Breast epithelium (tissue), 4 donors: ENCODE measurements at regions not wholly inside any gene's neighbourhood (a gene's known extent, or its start where the extent isn't known, plus 50 kb on each side); places are given as distances from the start of the nearest gene placed in this dataset.

Experiments used
- DNase-seq, 2 donors: peaks; one replicate each; pipeline ENCODE4 v3.0.0-alpha.2; 2019; ENCODE audit warnings: low spot score in 2 of 2
- H3K27ac ChIP-seq, 2 donors: fragments of 200-600 bp; sonication (generic) in 1 of 2; one replicate each; pipeline ENCODE4 v1.5.1; 2016 to 2019; ENCODE audit warnings: mild to moderate bottlenecking in 1 of 2
- H3K27me3 ChIP-seq, 2 donors: fragments of 200-600 bp; sonication (generic) in 1 of 2; one replicate each; pipeline versions ENCODE4 v1.5.1 to v1.6.0; 2017 to 2019; ENCODE audit warnings: control low read depth in 1 of 2, mild to moderate bottlenecking in 1 of 2
- H3K36me3 ChIP-seq: fragments of 200-600 bp; one replicate; pipeline ENCODE4 v1.5.1; 2019
- H3K4me1 ChIP-seq, 2 donors: fragments of 200-600 bp; sonication (generic); one replicate each; pipeline ENCODE4 v1.5.1; 2016 to 2019; ENCODE audit warnings: control low read depth in 1 of 2
- H3K4me3 ChIP-seq, 3 donors: fragments of 200-600 bp; sonication (generic); 1 replicate in 2 of 3; 2 replicates in 1 of 3; pipeline ENCODE4 v1.5.1; 2016 to 2019; ENCODE audit warnings: mild to moderate bottlenecking in 3 of 3, moderate library complexity in 2 of 3
- H3K9me3 ChIP-seq, 2 donors: fragments of 200-600 bp; sonication (generic) in 1 of 2; one replicate each; pipeline ENCODE4 v1.5.1; 2016 to 2019; ENCODE audit warnings: control low read depth in 1 of 2
- CTCF ChIP-seq, 3 donors: fragments of 450-650 bp; IDR thresholded peaks; one replicate each; pipeline ENCODE4 v1.5.1; 2016 to 2017; ENCODE audit warnings: antibody characterized with exemption in 3 of 3, mild to moderate bottlenecking in 3 of 3, moderate library complexity in 3 of 3
- POLR2A ChIP-seq: fragments of 450-650 bp; IDR thresholded peaks from one replicate; pipeline ENCODE4 v1.6.1; 2016; ENCODE audit warnings: antibody characterized with exemption, mild to moderate bottlenecking, moderate library complexity
- POLR2AphosphoS5 ChIP-seq, 3 donors: sonication (generic); formaldehyde crosslinking; IDR thresholded peaks; one replicate each; pipeline ENCODE4 v1.6.1; 2017; ENCODE audit warnings: antibody characterized with exemption in 3 of 3
- intact Hi-C: fragments of 100-400 bp; cut with DNase I; formaldehyde crosslinking; loops from one replicate; pipeline ENCODE4 v1.15.1; 2023; ENCODE audit warnings: low total_unique reads

- no peaks in the 10 kb centered on the region for H3K4me1 ChIP-seq
- H3K4me3 ChIP-seq: no peak overlapping the region
- no peaks in the 10 kb centered on the region for H3K9me3 ChIP-seq
- TF ChIP-seq CTCF (IDR thresholded peaks at IDR 0.05) (no peak), POLR2A (no peak), POLR2AphosphoS5 (IDR thresholded peaks at IDR 0.05) (no peak)
- no peaks in the 10 kb centered on the region for H3K27me3 ChIP-seq
- intact Hi-C loops: no loop called here
- no peak overlapping the region for H3K27ac ChIP-seq
- DNase-seq: no peak
- no peaks in the 10 kb centered on the region for H3K36me3 ChIP-seq
Measured at GRCh38 chr10:118817328-118818068, 62.7 kb upstream of the CACUL1 start.

DNA sequence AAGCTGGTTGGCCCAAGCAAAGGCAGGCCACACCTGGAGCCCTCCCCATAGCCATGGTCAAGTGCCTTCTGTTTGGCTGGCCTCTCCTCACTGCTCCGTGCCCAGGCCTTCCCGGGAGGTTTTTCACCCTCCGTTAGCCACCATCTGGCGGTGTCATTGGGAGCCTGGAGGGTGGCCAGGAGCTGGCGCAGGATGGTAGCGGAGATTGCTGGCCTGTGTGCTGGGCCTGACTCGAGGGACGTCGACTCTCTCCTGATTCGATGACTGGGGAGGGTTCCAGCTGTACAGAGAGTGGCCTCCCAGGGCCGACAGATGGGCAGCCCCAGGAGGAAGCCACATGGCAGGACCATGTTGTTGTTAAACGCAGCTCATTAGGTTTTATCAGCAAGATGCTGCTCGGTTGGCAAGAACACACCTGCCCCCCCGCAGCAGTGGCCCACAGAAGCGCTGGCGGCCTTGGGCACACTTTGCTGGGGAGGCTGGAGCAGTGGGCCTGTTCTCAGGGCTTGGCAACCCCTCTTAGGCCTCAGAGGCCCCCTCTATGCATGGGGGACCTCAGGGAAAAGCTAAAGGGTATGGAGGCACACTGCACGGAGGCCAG, 64.0 kb upstream of the CACUL1 start:
- TF ChIP-seq CTCF (IDR thresholded peaks at IDR 0.05) (no peak), POLR2AphosphoS5 (IDR thresholded peaks at IDR 0.05) (no peak), POLR2A (no peak)
- no peak for DNase-seq

DNA sequence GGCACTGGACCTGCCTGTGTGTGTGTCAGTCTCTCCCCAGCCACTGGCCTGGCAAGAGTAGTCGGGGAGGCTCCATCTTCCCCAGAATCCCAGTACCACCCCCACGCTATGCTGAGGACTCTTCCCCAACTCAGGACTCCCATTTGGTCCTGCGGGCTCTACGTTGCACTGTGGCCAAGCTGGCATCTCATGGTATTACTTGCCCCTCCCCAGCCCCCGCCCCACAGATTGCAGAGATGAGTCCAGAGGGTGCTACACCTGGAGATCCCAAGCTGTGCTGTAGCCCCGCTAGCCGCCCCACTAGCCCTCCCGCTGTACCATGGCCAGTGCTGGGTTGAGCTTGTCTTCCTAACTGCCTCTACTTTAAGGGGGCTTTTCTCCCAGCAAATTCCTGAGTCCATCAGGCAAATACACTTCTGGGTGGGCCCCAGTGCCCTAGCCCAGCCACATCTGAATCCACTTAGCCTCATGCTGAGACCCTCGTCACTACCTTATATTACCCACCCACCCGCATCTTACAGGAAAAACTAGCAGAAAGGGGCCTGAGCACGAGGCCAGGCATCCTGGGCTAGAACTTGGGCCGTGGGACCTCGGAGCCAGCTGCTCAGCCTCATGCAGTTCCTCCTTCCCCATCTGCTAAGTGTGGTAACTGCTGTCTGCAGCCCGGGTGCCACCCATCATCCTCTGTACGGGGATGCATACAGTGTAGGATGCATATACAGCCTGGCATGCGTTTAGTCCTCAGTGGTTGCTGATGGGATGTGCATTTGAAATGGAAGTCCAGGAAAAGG, 65.8 kb upstream of the CACUL1 start:
- Histone ChIP-seq H3K27ac (no peak overlapping the region), H3K4me3 (no peak overlapping the region), H3K4me1 (no peaks in the 10 kb centered on the region), H3K27me3 (no peaks in the 10 kb centered on the region), H3K9me3 (no peaks in the 10 kb centered on the region), H3K36me3 (no peaks in the 10 kb centered on the region)
- DNase-seq: no peak
- intact Hi-C loops: no loop called here
- TF ChIP-seq POLR2AphosphoS5 (IDR thresholded peaks at IDR 0.05): no peak
- no peak for TF ChIP-seq POLR2A
- no peak for TF ChIP-seq CTCF (IDR thresholded peaks at IDR 0.05)

More for the DNA sequence above, 64.0 kb upstream of the CACUL1 start:
- H3K4me3 ChIP-seq: no peak overlapping the region
- no peaks in the 10 kb centered on the region for H3K27me3 ChIP-seq
- no peaks in the 10 kb centered on the region for H3K9me3 ChIP-seq
- H3K27ac ChIP-seq: no peak overlapping the region
- intact Hi-C loops: no loop called here
- no peaks in the 10 kb centered on the region for H3K4me1 ChIP-seq
- H3K36me3 ChIP-seq: no peaks in the 10 kb centered on the region

- H3K36me3 ChIP-seq: no peaks in the 10 kb centered on the region
- H3K4me1 ChIP-seq: no peaks in the 10 kb centered on the region
- no peak overlapping the region for H3K4me3 ChIP-seq
- intact Hi-C loops: no loop called here
- no peak for DNase-seq
- TF ChIP-seq CTCF (IDR thresholded peaks at IDR 0.05) (no peak), POLR2A (no peak), POLR2AphosphoS5 (IDR thresholded peaks at IDR 0.05) (no peak)
- no peaks in the 10 kb centered on the region for H3K27me3 ChIP-seq
- no peaks in the 10 kb centered on the region for H3K9me3 ChIP-seq
- H3K27ac ChIP-seq: no peak overlapping the region
Measured at GRCh38 chr10:118823256-118823907, 68.6 kb upstream of the CACUL1 start.
